ENCODE measurements at regions not wholly inside any gene's neighbourhood (a gene's known extent, or its start where the extent isn't known, plus 50 kb on each side); places are given as distances from the start of the nearest gene placed in this dataset.
"Not testable (repeated sequence)": the region's sequence is repeated elsewhere in the genome, so short reads cannot be mapped to it uniquely, and the experiment has no call there.

DNA sequence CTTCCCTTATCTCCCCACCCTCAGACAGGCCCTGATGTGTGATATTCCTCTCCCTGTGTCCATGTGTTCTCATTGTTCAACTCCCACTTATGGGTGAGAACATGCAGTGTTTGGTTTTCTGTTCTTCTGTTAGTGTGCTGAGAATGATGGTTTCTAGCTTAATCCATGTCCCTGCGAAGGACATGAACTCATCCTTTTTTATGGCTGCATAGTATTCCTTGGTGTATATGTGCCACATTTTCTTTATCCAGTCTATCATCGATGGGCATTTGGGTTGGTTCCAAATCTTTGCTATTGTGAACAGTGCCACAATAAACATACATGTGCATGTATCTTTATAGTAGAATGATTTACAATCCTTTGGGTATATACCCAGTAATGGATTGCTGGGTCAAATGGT lies 207.6 kb downstream of the RASSF9 start:
- not testable (repeated sequence) for TF ChIP-seq EZH2 (IDR thresholded peaks at IDR 0.05; ENCODE audit: low read depth)
- TF ChIP-seq, protein P1, sequence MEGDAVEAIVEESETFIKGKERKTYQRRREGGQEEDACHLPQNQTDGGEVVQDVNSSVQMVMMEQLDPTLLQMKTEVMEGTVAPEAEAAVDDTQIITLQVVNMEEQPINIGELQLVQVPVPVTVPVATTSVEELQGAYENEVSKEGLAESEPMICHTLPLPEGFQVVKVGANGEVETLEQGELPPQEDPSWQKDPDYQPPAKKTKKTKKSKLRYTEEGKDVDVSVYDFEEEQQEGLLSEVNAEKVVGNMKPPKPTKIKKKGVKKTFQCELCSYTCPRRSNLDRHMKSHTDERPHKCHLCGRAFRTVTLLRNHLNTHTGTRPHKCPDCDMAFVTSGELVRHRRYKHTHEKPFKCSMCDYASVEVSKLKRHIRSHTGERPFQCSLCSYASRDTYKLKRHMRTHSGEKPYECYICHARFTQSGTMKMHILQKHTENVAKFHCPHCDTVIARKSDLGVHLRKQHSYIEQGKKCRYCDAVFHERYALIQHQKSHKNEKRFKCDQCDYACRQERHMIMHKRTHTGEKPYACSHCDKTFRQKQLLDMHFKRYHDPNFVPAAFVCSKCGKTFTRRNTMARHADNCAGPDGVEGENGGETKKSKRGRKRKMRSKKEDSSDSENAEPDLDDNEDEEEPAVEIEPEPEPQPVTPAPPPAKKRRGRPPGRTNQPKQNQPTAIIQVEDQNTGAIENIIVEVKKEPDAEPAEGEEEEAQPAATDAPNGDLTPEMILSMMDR (conservative IDR thresholded peaks at IDR 0.05): not testable (repeated sequence)

All from PC-9 (cell line).